ENCODE measurements at regions not wholly inside any gene's neighbourhood (a gene's known extent, or its start where the extent isn't known, plus 50 kb on each side); places are given as distances from the start of the nearest gene placed in this dataset.

DNA sequence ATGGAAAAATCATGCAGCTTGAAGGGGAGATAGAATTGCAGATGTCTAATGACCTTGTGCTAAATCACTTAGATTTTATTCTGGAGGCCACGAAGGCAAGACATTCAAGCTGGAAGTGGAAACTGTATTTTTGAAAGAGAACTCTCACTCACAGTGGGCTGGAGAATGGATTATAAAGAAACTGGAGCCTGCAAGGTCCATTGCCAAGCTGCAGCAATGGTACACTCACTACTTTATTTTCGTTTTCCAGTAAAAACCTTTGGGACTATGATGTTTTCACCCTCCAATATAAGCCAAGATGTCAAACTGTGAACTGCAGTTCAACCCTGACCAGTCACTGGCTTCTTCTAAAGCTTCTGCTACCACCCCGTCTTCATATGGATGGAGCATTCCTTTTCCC lies 62.0 kb downstream of the SKIDA1 start:
- Histone ChIP-seq H3K4ac (ENCODE audit: low read depth in 1 of 2, low read length in 2 of 2) (no peak overlapping the region), H3K4me3 (ENCODE audit: insufficient read depth in 1 of 2, low read depth in 1 of 2, low read length in 2 of 2) (no peak overlapping the region), H2BK12ac (ENCODE audit: low read length in 2 of 2) (no peak overlapping the region), H2BK5ac (ENCODE audit: low read depth, low read length, poor library complexity, severe bottlenecking) (no peak overlapping the region), H3K9ac (ENCODE audit: low read length) (no peak overlapping the region), H3K18ac (ENCODE audit: low read depth in 1 of 2, low read length in 2 of 2) (no peak overlapping the region), H3K9me3 (ENCODE audit: control insufficient read depth, low read length) (no peaks in the 10 kb centered on the region), H3K23ac (ENCODE audit: low read length in 2 of 2) (no peak overlapping the region), H2BK120ac (ENCODE audit: low read depth, low read length) (no peak overlapping the region), H3K4me1 (ENCODE audit: control insufficient read depth, insufficient read depth, low read depth, low read length) (no peaks in the 10 kb centered on the region), H3K4me2 (ENCODE audit: low read length, poor library complexity, severe bottlenecking) (no peak overlapping the region), H3K36me3 (ENCODE audit: control insufficient read depth in 1 of 2, insufficient read depth in 2 of 2, low read depth in 1 of 2, low read length in 2 of 2) (no peaks in the 10 kb centered on the region), H4K8ac (ENCODE audit: low read length) (no peak overlapping the region), H3K79me1 (replicated peaks; ENCODE audit: low read length, poor library complexity, severe bottlenecking) (no peaks in the 10 kb centered on the region), H4K91ac (ENCODE audit: low read length) (no peak overlapping the region), H3K14ac (ENCODE audit: low read length in 2 of 2) (no peak overlapping the region), H3K27me3 (ENCODE audit: control insufficient read depth in 1 of 2, insufficient read depth in 1 of 2, low read length in 2 of 2) (no peaks in the 10 kb centered on the region), H3K27ac (ENCODE audit: low read length, poor library complexity, severe bottlenecking) (no peak overlapping the region), H2AFZ (ENCODE audit: low read depth, low read length) (no peak overlapping the region), H2BK15ac (ENCODE audit: low read depth, poor library complexity, severe bottlenecking) (no peak overlapping the region), H2AK5ac (ENCODE audit: low read length, severe bottlenecking) (no peak overlapping the region)
- no peak for DNase-seq
- 71% methylated on average over 3 of the region's 3 CpGs for WGBS

DNA sequence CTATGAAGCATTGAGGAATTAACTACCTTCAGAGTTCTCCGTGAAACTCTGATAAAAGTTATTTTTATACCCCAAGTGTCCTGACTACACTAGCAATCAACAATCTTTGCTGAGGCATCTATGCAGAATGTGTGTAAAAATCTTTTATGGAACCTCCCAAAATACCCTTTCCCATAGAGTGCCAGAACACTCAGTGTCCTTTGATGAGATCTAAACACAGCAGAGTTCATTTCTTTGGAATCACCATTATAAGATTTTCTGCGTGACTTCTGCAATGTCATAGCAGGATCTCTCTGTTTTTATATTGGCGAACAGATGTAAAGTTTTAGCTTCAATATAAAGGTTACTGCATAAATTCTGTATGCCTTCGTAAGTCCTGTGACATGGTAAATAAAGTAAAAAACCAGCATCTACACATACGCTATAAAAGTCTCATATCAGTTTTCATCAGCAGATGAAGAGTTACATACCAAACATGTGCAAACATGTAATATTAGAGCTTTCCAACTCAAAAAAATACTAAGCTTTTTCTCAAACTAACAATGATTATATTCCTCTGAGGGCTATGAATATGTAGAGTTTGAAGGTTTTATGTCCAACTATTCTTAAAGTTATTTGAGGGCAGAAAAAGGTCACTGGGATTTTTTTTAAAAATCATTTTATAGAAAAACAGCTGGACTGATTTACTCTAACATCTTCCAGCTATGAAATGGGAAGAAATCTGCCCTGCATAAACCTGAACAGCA lies 67.2 kb downstream of the SKIDA1 start:
- Histone ChIP-seq H3K4me2 (ENCODE audit: low read length, poor library complexity, severe bottlenecking) (no peak overlapping the region), H2AK5ac (ENCODE audit: low read length, severe bottlenecking) (no peak overlapping the region), H3K4me1 (ENCODE audit: control insufficient read depth, insufficient read depth, low read depth, low read length) (no peaks in the 10 kb centered on the region), H3K4me3 (ENCODE audit: insufficient read depth in 1 of 2, low read depth in 1 of 2, low read length in 2 of 2) (peak overlapping the region in 1 of 2 experiments; percentile 16), H3K36me3 (ENCODE audit: control insufficient read depth in 1 of 2, insufficient read depth in 2 of 2, low read depth in 1 of 2, low read length in 2 of 2) (no peaks in the 10 kb centered on the region), H3K18ac (ENCODE audit: low read depth in 1 of 2, low read length in 2 of 2) (no peak overlapping the region), H2BK120ac (ENCODE audit: low read depth, low read length) (no peak overlapping the region), H3K23ac (ENCODE audit: low read length in 2 of 2) (no peak overlapping the region), H3K14ac (ENCODE audit: low read length in 2 of 2) (no peak overlapping the region), H3K9ac (ENCODE audit: low read length) (peak overlapping the region; percentile 74), H3K27me3 (ENCODE audit: control insufficient read depth in 1 of 2, insufficient read depth in 1 of 2, low read length in 2 of 2) (no peaks in the 10 kb centered on the region), H2BK15ac (ENCODE audit: low read depth, poor library complexity, severe bottlenecking) (no peak overlapping the region), H3K4ac (ENCODE audit: low read depth in 1 of 2, low read length in 2 of 2) (no peak overlapping the region), H4K8ac (ENCODE audit: low read length) (no peak overlapping the region), H2AFZ (ENCODE audit: low read depth, low read length) (no peak overlapping the region), H2BK12ac (ENCODE audit: low read length in 2 of 2) (no peak overlapping the region), H3K9me3 (ENCODE audit: control insufficient read depth, low read length) (peaks cover 29% of the 10 kb centered on the region), H4K91ac (ENCODE audit: low read length) (no peak overlapping the region), H2BK5ac (ENCODE audit: low read depth, low read length, poor library complexity, severe bottlenecking) (no peak overlapping the region), H3K79me1 (replicated peaks; ENCODE audit: low read length, poor library complexity, severe bottlenecking) (no peaks in the 10 kb centered on the region), H3K27ac (ENCODE audit: low read length, poor library complexity, severe bottlenecking) (no peak overlapping the region)
- no peak for DNase-seq
- 75% methylated on average over 2 of the region's 5 CpGs for WGBS

DNA sequence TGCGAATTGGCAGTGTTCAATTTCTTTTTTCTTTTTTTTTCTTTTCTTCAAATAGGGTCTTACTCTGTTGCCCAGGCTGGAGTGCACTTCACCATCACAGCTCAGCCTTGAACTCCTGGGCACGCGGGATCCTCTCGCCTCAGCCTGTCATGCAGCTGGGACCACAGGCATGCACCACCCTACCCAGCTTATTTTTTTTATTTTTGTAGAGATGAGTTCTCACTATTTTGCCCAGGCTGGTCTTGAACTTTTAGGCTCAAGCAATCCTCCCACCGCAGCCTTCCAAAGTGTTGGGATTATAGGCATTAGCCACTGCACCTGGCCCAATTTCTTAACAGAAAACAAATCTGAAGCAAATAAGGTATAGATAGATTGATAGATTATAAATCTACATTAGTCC lies 69.3 kb downstream of the SKIDA1 start:
- Histone ChIP-seq H4K8ac (ENCODE audit: low read length) (no peak overlapping the region), H2BK5ac (ENCODE audit: low read depth, low read length, poor library complexity, severe bottlenecking) (no peak overlapping the region), H3K27me3 (ENCODE audit: control insufficient read depth in 1 of 2, insufficient read depth in 1 of 2, low read length in 2 of 2) (no peaks in the 10 kb centered on the region), H3K4me1 (ENCODE audit: control insufficient read depth, insufficient read depth, low read depth, low read length) (no peaks in the 10 kb centered on the region), H2AK5ac (ENCODE audit: low read length, severe bottlenecking) (no peak overlapping the region), H2BK15ac (ENCODE audit: low read depth, poor library complexity, severe bottlenecking) (no peak overlapping the region), H3K4ac (ENCODE audit: low read depth in 1 of 2, low read length in 2 of 2) (no peak overlapping the region), H3K9ac (ENCODE audit: low read length) (no peak overlapping the region), H3K4me3 (ENCODE audit: insufficient read depth in 1 of 2, low read depth in 1 of 2, low read length in 2 of 2) (no peak overlapping the region), H3K14ac (ENCODE audit: low read length in 2 of 2) (no peak overlapping the region), H3K18ac (ENCODE audit: low read depth in 1 of 2, low read length in 2 of 2) (no peak overlapping the region), H3K79me1 (replicated peaks; ENCODE audit: low read length, poor library complexity, severe bottlenecking) (no peaks in the 10 kb centered on the region), H2AFZ (ENCODE audit: low read depth, low read length) (no peak overlapping the region), H2BK12ac (ENCODE audit: low read length in 2 of 2) (no peak overlapping the region), H3K9me3 (ENCODE audit: control insufficient read depth, low read length) (peaks cover 29% of the 10 kb centered on the region), H3K23ac (ENCODE audit: low read length in 2 of 2) (no peak overlapping the region), H4K91ac (ENCODE audit: low read length) (no peak overlapping the region), H3K27ac (ENCODE audit: low read length, poor library complexity, severe bottlenecking) (no peak overlapping the region), H2BK120ac (ENCODE audit: low read depth, low read length) (no peak overlapping the region), H3K36me3 (ENCODE audit: control insufficient read depth in 1 of 2, insufficient read depth in 2 of 2, low read depth in 1 of 2, low read length in 2 of 2) (no peaks in the 10 kb centered on the region), H3K4me2 (ENCODE audit: low read length, poor library complexity, severe bottlenecking) (no peak overlapping the region)
- no peak for DNase-seq
- 100% methylated on average over 1 of the region's 5 CpGs for WGBS

DNA sequence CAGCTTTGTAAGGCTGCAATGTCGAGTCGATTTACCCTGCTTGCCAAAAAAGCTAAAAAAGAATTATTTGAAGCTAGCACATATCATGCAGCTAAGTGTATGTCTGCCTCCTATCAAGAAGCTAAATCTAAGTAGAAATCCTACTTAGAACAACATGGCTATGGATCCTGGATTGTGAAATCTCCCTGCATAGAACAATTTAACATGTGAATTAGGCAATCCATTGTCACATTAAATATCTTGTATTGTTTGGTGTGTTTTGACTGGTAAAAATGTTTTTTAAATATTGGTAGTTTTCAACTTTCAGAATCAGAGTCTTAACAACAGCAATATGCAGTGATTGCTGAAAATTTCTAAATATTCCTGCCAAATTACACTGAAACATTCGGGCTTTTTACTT lies 73.3 kb downstream of the SKIDA1 start:
- H2BK12ac ChIP-seq (ENCODE audit: low read length in 2 of 2), result no peak overlapping the region
- H3K23ac ChIP-seq (ENCODE audit: low read length in 2 of 2), result no peak overlapping the region
- H3K79me1 ChIP-seq (replicated peaks; ENCODE audit: low read length, poor library complexity, severe bottlenecking), result no peaks in the 10 kb centered on the region
- peaks cover 40% of the 10 kb centered on the region for H3K9me3 ChIP-seq (ENCODE audit: control insufficient read depth, low read length)
- no peak overlapping the region for H2BK5ac ChIP-seq (ENCODE audit: low read depth, low read length, poor library complexity, severe bottlenecking)
- H3K4me2 ChIP-seq (ENCODE audit: low read length, poor library complexity, severe bottlenecking), result no peak overlapping the region
- H2AFZ ChIP-seq (ENCODE audit: low read depth, low read length), result no peak overlapping the region
- no peak overlapping the region for H2BK120ac ChIP-seq (ENCODE audit: low read depth, low read length)
- H3K27me3 ChIP-seq (ENCODE audit: control insufficient read depth in 1 of 2, insufficient read depth in 1 of 2, low read length in 2 of 2), result no peaks in the 10 kb centered on the region
- no peak overlapping the region for H2AK5ac ChIP-seq (ENCODE audit: low read length, severe bottlenecking)
- H3K14ac ChIP-seq (ENCODE audit: low read length in 2 of 2), result no peak overlapping the region
- no peak overlapping the region for H3K4ac ChIP-seq (ENCODE audit: low read depth in 1 of 2, low read length in 2 of 2)
- H3K9ac ChIP-seq (ENCODE audit: low read length), result no peak overlapping the region
- H3K18ac ChIP-seq (ENCODE audit: low read depth in 1 of 2, low read length in 2 of 2), result no peak overlapping the region
- no peak overlapping the region for H3K4me3 ChIP-seq (ENCODE audit: insufficient read depth in 1 of 2, low read depth in 1 of 2, low read length in 2 of 2)
- H3K36me3 ChIP-seq (ENCODE audit: control insufficient read depth in 1 of 2, insufficient read depth in 2 of 2, low read depth in 1 of 2, low read length in 2 of 2), result no peaks in the 10 kb centered on the region
- H3K27ac ChIP-seq (ENCODE audit: low read length, poor library complexity, severe bottlenecking), result no peak overlapping the region
- H4K8ac ChIP-seq (ENCODE audit: low read length), result no peak overlapping the region
- 80% methylated on average over 2 of the region's 3 CpGs for WGBS
- no peak overlapping the region for H2BK15ac ChIP-seq (ENCODE audit: low read depth, poor library complexity, severe bottlenecking)
- no peaks in the 10 kb centered on the region for H3K4me1 ChIP-seq (ENCODE audit: control insufficient read depth, insufficient read depth, low read depth, low read length)
- DNase-seq, result no peak
- no peak overlapping the region for H4K91ac ChIP-seq (ENCODE audit: low read length)
